Right ventricle myocardium superior (tissue), 1 donor: ENCODE measurements at regions not wholly inside any gene's neighbourhood (a gene's known extent, or its start where the extent isn't known, plus 50 kb on each side); places are given as distances from the start of the nearest gene placed in this dataset.
"Not testable (repeated sequence)": the region's sequence is repeated elsewhere in the genome, so short reads cannot be mapped to it uniquely, and the experiment has no call there.

Experiments used
- ATAC-seq: fragments of 200-7000 bp; cut with Tn5 transposase; one replicate; pipeline ENCODE4 v1.9.1; 2020; ENCODE audit warnings: mild to moderate bottlenecking; ENCODE audit not compliant: poor library complexity
- DNase-seq: peaks from one replicate; pipeline ENCODE4 v3.0.0-alpha.2; 2020
- intact Hi-C: fragments of 100-400 bp; cut with DNase I; formaldehyde crosslinking; loops from one replicate; pipeline ENCODE4 v1.11.2; 2022
- donor health status: DM: no; HTN: yes; CAD: no; lungs with severe emphysema.

DNA sequence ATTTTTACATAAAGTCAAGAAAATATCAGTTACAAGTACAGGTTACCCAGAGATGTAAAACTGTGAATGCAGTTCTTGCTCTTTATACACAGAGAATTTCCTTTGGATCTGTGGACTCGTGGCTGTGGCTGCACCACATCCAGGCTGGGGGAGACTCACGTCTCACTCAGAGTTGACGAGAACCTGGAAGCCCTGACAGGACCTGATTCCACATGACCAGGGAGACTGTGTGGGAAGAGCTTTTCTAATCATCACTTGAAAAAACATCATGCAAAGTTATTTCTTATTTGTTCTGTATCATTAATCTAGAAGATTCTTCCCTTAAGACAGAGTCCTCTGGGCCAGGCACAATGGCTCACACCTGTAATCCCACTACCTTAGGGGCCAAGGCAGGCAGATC lies 1159.0 kb downstream of the RPIA start:
- ATAC-seq: no peak
- intact Hi-C loops: no loop called here
- no peak for DNase-seq

DNA sequence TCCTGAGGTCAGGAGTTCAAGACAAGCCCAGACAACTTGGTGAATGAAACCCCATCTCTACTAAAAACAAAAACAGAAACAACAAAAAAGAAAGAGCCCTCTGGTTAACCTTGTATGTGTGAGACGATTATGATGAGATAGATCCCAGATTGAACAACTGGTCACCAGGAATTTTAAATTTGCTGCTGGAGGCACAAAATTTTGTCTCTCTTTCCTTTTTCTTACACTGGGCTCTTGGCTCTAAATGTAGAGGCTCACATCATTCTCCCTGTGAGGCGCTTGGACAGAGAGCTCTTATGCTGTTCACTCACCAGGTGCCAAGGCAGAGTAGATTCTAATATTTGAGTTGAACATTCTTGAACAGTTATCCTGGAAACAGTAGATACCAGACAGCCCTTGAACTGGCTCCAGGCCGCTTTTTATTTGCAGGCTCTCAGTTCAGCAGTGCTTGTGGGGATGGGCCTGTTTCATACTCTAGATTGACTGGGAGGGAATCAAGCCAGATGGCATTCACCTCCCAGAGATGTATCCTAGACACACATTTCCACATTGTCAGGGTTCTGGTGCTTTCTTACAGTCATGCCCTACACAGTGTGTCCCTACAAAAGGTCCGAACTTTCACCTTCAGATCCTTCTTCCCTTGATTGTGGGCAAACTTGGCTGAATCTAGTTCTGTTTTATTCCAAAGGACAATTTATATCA lies 1159.6 kb downstream of the RPIA start:
- ATAC-seq (no peak), DNase-seq (no peak)
- intact Hi-C loops: no loop called here

DNA sequence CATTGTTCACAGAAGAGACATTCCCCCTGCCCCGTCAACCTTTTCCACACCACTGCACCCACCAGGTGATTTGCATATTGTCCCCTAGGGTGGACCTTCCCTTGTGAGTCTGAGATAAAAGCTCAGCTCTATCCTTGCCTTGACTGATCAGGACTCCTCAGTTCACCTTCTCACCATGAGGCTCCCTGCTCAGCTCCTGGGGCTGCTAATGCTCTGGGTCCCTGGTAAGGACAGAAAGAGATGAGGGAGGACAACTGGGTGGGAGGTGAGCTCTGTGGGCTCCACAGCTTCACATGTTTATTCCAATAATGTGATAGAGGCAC lies 1160.1 kb downstream of the RPIA start:
- ATAC-seq: no peak

DNA sequence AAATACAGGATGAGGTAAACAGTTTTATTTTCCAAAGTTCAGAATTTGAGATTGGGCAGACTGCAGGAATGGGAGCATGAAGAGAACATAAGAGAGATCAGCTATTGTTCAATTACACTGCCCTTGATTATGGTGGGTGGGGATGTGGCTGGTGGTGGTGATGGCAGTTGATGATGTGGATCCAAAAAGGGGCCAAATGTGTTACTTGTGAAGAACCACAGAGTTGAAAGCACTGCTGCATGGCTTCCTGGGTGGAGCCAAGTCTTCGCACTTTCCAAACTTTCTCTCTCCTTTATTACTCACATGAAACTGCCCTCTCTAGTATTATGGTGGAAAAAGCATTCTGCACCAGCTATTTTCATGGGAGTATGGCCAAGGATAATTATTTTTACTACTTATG lies 1162.0 kb downstream of the RPIA start:
- DNase-seq, ATAC-seq, intact Hi-C loops: not testable (repeated sequence)

More for the DNA sequence above, 1160.1 kb downstream of the RPIA start:
- intact Hi-C loops: no loop called here
- no peak for DNase-seq

DNA sequence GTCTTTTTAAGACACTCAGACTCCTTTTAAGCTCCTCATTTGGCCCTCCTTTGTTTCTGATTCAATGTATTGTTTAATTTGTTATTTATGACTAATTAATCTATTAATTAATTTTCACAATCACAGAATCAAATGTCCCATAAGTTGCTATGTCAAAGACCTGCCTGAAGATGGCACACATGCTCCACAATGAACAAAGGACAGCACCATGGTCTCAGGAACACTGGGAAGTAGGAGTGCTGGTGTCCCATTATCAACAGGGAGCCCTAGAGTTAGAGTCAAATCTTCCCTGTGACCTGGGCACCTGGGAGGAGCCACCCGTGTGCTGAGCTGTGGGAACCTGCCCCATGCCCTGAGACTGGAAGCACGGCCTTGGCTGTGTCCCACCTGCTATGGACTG lies 1164.3 kb downstream of the RPIA start:
- DNase-seq, ATAC-seq, intact Hi-C loops: not testable (repeated sequence)

DNA sequence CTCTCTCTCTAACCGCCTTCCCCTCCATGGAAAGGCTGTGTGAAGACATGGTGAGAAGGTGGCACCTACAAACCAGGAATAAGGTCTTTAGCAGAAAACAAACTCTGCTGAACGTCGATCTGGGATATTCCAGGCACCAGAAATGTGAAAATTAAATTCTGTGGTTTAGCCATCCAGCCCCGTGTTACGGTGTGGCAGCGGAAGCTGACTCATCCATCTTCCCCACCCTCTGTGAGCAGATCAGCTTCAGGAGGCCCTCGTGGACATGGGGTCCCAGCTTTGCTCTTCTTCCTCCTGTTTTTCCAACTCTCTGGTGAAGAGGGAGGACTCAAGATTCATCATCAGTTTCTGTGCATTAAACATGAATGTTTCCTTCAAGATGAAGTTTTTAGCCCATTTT lies 1164.8 kb downstream of the RPIA start:
- not testable (repeated sequence) for DNase-seq

DNA sequence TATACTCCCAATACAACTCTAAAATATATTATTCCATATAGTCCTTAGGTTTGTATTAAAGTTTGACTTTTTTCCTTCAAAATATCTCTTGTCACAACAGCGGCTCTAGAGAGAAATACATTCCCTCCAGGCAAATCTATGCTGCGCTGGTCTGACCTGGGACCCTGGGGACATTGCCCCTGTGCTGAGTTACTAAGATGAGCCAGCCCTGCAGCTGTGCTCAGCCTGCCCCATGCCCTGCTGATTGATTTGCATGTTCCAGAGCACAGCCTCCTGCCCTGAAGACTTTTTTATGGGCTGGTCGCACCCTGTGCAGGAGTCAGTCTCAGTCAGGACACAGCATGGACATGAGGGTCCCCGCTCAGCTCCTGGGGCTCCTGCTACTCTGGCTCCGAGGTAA lies 1170.7 kb downstream of the RPIA start:
- intact Hi-C loops, ATAC-seq, DNase-seq: not testable (repeated sequence)

More for the DNA sequence above, 1164.8 kb downstream of the RPIA start:
- intact Hi-C loops, ATAC-seq: not testable (repeated sequence)

DNA sequence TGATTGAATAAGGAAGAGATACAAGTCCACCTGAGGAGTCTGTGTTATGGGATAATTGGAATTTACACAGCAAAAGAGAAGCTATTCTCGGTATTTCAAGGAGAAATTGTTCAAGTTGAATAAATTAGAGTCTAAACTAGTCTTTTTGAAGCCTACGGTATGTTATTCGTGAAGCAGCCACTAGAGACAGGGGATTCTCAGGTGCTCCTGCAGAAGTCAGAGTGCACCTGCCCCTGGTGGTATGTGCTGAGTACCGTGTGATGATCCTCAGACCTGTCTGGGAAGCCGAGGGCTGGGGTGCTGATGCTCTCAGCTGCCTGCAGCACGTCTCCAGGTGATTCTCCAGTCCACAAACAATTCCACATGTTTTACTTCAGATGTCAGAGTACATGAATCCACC lies 1171.7 kb downstream of the RPIA start:
- intact Hi-C loops, ATAC-seq, DNase-seq: not testable (repeated sequence)

DNA sequence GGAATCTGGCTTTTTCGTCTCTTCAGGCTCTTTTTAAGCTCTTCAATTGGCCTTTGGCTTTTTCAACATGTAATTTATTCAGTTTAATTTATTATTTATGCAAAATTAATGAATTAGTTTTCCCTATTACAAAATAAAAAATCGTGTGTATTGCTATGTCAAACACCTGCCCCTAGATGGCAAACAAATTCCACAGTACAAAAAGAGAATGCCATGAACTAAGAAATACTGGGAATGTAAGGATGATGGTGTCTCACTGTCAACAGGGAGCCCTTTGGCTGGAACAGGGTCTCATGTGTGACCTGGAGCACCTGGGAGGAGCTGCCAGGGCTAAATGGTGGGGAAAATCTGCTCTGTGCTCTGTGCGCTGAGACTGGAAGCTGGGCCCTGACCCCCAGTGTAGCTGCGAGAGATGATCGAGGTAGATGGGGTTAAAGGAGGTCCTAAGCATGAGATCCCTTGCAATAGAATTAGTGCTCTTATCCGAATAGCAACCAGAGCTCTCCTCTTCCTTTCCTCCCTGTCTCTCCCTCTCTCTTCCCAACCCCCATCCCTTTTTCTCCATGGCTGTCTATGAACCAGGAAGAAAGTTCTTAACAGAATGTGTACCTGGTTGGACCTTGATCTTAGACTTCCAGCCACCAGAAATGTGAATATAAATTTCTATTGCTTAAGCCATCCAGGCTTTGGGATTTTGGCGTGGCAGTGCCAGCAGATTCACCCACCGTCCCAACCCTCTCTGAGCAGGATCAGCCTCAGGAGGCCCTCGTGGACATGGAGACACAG lies 1183.5 kb downstream of the RPIA start:
- ATAC-seq, DNase-seq, intact Hi-C loops: not testable (repeated sequence)

DNA sequence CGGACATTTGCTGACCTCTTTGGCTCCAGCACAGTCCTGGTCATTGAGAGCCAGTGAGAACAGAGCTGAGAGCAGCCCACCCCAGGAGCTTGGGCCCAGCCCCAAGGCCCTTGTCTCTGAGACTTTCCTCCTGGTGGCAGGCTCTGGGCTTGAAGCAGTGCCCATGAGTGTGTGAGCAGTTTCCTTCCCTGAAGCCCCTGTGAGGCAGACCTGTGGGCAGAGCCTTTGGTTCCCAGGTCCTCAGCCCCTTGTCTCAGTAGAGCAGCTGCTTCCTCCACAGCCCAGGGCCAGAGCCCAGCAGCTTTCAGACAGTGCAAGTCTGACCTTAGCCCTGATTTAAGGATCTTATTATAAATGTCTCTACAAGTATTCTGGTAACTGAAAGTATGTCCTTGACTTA lies 1185.0 kb downstream of the RPIA start:
- intact Hi-C loops, ATAC-seq, DNase-seq: not testable (repeated sequence)

DNA sequence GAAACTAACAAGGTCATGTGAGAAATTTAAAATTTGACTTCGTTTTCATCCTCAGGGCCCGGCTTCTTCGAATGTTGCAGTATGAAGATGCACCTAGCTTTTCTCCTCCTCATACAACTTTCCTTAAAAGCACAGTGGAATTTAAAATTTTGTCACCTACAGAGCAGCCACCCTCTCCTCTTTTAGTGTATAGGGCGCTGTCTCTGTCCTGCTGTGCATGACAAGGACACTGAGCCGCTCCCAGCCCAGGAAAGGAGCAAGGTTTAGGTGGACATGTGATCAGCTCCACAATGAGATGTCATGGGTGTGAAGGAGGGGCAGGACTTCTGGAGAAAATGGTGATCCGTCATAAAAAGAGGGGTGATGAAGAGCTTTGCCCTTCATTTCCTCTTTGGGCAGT lies 1185.4 kb downstream of the RPIA start:
- DNase-seq: peak; percentile 6
- intact Hi-C loops, ATAC-seq: not testable (repeated sequence)

DNA sequence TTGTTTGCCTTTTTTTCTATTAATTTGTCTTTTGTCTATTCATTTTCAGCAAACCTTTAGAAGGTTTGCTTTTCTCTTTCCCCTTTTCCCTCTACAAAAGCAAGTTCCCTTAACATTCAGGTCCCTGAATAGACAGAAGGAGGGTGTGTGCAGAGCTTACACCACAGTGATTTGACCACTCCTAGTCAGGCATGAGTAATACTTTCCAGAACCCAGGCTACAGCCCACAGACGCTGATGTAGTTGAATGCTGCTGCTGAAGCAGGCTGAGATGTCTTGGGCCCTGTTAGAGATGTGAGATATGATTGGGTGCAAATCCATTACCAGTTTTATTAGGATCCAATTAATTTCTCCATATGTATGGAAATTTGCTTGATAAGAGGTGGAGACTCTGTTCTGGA lies 1191.4 kb downstream of the RPIA start:
- ATAC-seq, DNase-seq, intact Hi-C loops: not testable (repeated sequence)

DNA sequence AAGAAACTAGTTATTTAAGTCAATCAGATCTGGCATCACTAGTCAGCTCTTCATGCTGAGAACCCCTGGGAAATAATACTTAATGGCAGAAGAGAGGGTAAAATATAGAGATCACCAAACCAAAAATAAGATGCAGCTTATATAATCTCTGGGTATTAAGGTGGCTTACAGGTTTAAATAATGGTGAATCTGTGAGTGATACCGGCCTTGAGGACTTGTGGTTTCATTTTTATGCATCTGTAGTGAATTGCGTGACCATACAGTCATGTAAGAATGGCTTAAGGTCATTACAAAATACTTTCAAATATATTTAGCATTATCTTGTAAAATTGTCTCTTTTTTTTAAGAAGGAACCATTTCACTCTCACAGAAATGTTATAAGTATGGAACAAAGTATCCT lies 1192.2 kb downstream of the RPIA start:
- ATAC-seq, DNase-seq, intact Hi-C loops: not testable (repeated sequence)

DNA sequence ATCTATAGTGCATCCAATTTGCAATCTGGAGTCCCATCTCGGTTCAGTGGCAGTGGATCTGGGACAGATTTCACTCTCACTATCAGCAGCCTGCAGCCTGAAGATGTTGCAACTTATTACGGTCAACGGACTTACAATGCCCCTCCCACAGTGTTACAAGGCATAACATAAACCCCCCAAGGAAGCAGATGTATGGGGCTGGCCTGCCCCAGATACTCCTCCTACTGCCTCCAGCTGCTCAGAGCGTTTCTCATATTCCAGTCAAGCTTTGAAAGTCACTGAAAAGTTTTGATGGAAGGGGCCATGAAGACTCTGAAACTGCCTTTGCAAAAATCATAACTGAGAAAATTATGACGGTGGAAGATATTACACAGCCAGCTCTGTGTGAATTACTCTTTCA lies 1193.6 kb downstream of the RPIA start:
- DNase-seq, ATAC-seq, intact Hi-C loops: not testable (repeated sequence)

DNA sequence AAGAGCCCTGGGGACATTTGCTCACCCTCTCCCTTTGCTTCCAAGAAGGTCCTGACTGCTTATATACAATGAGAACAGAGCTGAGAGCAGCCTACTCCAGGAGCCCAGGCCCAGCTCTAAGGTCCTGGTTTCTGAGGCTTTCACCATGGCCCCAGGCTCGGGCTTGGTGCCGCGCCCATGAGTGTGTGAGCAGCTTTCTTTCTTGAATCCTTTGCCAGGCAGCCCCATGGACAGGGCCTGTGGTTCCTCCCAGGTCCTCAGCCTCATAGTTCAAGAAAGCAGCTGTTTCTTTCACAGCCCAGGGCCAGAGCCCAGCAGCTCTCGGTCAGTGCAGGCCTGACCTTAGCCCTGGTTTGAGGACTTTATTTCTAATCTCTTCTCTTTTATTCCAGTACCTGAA lies 1197.2 kb downstream of the RPIA start:
- intact Hi-C loops, DNase-seq, ATAC-seq: not testable (repeated sequence)

DNA sequence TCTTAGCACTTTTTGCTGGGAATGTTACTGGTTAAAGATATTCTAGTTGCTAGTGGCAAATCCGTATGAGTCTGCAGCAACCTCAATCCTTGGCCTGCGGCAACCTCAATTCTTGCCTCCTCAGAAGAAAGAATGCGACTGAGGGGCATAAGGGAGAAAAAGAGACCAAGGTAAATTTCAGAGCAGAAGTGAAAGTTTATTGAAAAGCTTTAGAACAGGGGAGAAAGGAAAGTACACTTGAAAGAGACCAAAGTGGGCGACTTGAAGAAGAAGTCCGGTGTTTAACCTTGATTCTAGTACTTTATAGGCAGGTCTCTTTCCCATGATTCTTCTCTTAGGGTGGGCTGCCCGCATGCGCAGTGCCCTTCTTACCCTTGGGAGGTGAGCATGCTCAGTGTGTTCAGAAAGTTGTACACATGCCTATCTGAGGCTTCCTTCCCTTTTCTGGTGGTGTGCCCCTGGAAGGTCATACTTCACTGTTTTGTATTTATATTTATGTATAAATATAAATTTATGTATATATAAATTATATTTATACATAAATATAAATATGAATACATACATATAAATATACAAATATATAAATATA lies 1198.8 kb downstream of the RPIA start:
- DNase-seq, intact Hi-C loops, ATAC-seq: not testable (repeated sequence)

DNA sequence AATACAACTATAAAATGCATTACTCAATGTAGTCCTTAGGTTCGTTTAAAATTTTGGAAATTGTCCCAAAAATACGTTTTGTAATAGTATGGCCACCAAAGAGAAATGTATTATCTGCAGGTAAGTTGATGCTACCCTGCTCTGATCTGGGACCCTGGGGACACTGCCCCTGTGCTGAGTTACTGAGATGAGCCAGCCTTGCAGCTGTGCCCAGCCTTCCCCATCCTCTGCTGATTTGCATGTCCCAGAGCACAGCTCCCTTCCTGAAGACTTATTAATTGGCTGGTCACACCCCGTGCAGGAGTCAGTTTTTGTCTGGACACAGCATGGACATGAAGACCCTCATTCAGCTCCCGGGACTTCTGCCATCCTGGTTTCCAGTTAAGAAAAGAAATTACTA lies 1203.5 kb downstream of the RPIA start:
- intact Hi-C loops, ATAC-seq, DNase-seq: not testable (repeated sequence)

DNA sequence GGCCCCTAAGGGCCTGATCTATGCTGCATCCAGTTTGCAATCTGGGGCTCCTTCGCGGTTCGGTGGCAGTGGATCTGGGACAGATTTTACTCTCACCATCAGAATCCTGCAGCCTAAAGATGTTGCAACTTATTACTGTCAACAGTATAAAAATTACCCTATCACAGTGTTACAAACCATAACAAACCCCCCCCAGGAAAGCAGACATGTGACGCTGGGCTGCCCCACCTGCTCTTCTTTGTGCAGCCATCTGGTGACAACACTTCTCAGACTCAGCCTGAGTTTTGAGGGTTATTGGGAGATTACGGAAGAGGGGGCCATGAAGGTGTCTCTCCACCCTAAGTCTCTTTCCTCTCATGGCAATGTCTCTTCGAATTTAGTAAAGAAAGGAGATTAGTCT lies 1204.2 kb downstream of the RPIA start:
- ATAC-seq, intact Hi-C loops, DNase-seq: not testable (repeated sequence)

DNA sequence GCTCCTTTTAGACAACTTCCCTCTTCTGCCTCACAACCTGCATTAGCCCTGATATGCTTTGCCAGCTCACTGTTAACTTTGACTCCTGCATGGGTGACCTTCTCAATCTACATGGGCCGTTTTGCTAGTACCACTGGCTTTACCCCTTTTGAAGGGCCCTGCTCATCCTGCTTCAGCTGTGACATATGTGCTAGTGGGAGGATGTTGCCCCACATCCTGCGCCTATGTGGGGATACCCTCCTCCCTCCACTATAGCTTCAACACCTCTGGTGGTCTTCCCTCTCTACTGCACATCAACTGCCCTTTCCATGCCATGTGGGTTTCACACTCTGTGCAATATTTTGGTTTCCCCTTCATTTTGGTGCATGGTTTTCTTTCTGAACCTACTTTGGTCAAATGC lies 1235.5 kb downstream of the RPIA start:
- intact Hi-C loops, DNase-seq, ATAC-seq: not testable (repeated sequence)
